Neural progenitor cell (in vitro differentiated cells): ENCODE measurements at regions not wholly inside any gene's neighbourhood (a gene's known extent, or its start where the extent isn't known, plus 50 kb on each side); places are given as distances from the start of the nearest gene placed in this dataset.
A peak's percentile ranks its signal among the peaks of the same experiment; 100 is the strongest.

Experiments used
- DNase-seq: peaks from one replicate; pipeline ENCODE4 v3.0.0-alpha.2; 2016; ENCODE audit warnings: low spot score
- H2AFZ ChIP-seq: fragments of 200-600 bp; sonication (generic); replicated peaks from 2 replicates; pipeline ENCODE4 v1.6.1; 2016; ENCODE audit warnings: antibody characterized with exemption
- H3F3A ChIP-seq: fragments of 200-600 bp; sonication (generic); 2 replicates; pipeline ENCODE4 v1.6.1; 2016; ENCODE audit warnings: antibody characterized with exemption, low read depth
- H3K27ac ChIP-seq: fragments of 200-600 bp; sonication (generic); 2 replicates; pipeline ENCODE4 v1.5.1; 2016; ENCODE audit warnings: mild to moderate bottlenecking
- H3K27me3 ChIP-seq: fragments of 200-600 bp; sonication (generic); 2 replicates; pipeline ENCODE4 v1.6.1; 2016; ENCODE audit warnings: mild to moderate bottlenecking, moderate library complexity
- H3K36me3 ChIP-seq: fragments of 200-600 bp; sonication (generic); 2 replicates; pipeline ENCODE4 v1.5.1; 2016
- H3K4me1 ChIP-seq: fragments of 200-600 bp; sonication (generic); 2 replicates; pipeline ENCODE4 v1.6.1; 2016; ENCODE audit warnings: mixed run types
- H3K4me2 ChIP-seq: fragments of 200-600 bp; sonication (generic); 2 replicates; pipeline ENCODE4 v1.6.1; 2016
- H3K4me3 ChIP-seq: fragments of 200-600 bp; sonication (generic); 2 replicates; pipeline ENCODE4 v1.5.1; 2016
- H3K79me2 ChIP-seq: fragments of 200-600 bp; sonication (generic); 2 replicates; pipeline ENCODE4 v1.6.1; 2016; ENCODE audit warnings: low read depth
- H3K9ac ChIP-seq: fragments of 200-600 bp; sonication (generic); 2 replicates; pipeline ENCODE4 v1.6.1; 2016
- H3K9me3 ChIP-seq: fragments of 200-600 bp; sonication (generic); 2 replicates; pipeline ENCODE4 v1.5.1; 2016; ENCODE audit warnings: low read depth
- H4K20me1 ChIP-seq: fragments of 200-600 bp; sonication (generic); 2 replicates; pipeline ENCODE4 v1.6.1; 2016; ENCODE audit warnings: low read depth
- H3K27ac Mint-ChIP-seq: 3 replicates; pipeline ENCODE4 v1.8.0; 2021; ENCODE audit warnings: mixed read lengths
- H3K27me3 Mint-ChIP-seq: 2 replicates; pipeline ENCODE4 v1.8.0; 2022; ENCODE audit warnings: low read depth, mild to moderate bottlenecking, inconsistent platforms, moderate library complexity, mixed read lengths; ENCODE audit not compliant: insufficient read depth
- H3K36me3 Mint-ChIP-seq: 3 replicates; pipeline ENCODE4 v1.8.0; 2021; ENCODE audit warnings: mixed read lengths
- H3K4me1 Mint-ChIP-seq: 3 replicates; pipeline ENCODE4 v1.8.0; 2021; ENCODE audit warnings: mixed read lengths
- H3K4me3 Mint-ChIP-seq: 3 replicates; pipeline ENCODE4 v1.8.0; 2021; ENCODE audit warnings: mild to moderate bottlenecking, moderate library complexity, mixed read lengths
- H3K9me3 Mint-ChIP-seq: 3 replicates; pipeline ENCODE4 v1.8.0; 2020; ENCODE audit warnings: mixed read lengths
- EZH2 ChIP-seq: fragments of 200-600 bp; sonication (generic); IDR thresholded peaks from 2 replicates; pipeline ENCODE4 v1.6.1; 2017; ENCODE audit warnings: antibody characterized with exemption, mild to moderate bottlenecking, moderate library complexity
- EZH2phosphoT487 ChIP-seq: fragments of 200-600 bp; sonication (generic); IDR thresholded peaks from 2 replicates; pipeline ENCODE4 v1.6.1; 2017; ENCODE audit warnings: antibody characterized with exemption
- TF ChIP-seq, protein P1 (sequence below): fragments of 200-600 bp; sonication (generic); IDR thresholded peaks from 2 replicates; pipeline ENCODE4 v1.5.1; 2017; ENCODE audit warnings: antibody characterized with exemption, mild to moderate bottlenecking

- no peak overlapping the region for H3K27ac Mint-ChIP-seq
- TF ChIP-seq EZH2 (no peak), EZH2phosphoT487 (no peak)
- TF ChIP-seq, protein P1, sequence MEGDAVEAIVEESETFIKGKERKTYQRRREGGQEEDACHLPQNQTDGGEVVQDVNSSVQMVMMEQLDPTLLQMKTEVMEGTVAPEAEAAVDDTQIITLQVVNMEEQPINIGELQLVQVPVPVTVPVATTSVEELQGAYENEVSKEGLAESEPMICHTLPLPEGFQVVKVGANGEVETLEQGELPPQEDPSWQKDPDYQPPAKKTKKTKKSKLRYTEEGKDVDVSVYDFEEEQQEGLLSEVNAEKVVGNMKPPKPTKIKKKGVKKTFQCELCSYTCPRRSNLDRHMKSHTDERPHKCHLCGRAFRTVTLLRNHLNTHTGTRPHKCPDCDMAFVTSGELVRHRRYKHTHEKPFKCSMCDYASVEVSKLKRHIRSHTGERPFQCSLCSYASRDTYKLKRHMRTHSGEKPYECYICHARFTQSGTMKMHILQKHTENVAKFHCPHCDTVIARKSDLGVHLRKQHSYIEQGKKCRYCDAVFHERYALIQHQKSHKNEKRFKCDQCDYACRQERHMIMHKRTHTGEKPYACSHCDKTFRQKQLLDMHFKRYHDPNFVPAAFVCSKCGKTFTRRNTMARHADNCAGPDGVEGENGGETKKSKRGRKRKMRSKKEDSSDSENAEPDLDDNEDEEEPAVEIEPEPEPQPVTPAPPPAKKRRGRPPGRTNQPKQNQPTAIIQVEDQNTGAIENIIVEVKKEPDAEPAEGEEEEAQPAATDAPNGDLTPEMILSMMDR, result no peak
- no peak overlapping the region for H3K4me3 Mint-ChIP-seq
- Histone ChIP-seq H3K9ac (no peak overlapping the region), H3K27me3 (no peaks in the 10 kb centered on the region), H3K4me1 (no peaks in the 10 kb centered on the region), H3F3A (no peaks in the 10 kb centered on the region), H3K36me3 (no peaks in the 10 kb centered on the region), H2AFZ (peak overlapping the region; percentile 5), H4K20me1 (no peaks in the 10 kb centered on the region), H3K79me2 (no peaks in the 10 kb centered on the region), H3K27ac (no peak overlapping the region), H3K4me2 (no peak overlapping the region), H3K4me3 (no peak overlapping the region), H3K9me3 (no peaks in the 10 kb centered on the region)
- H3K4me1 Mint-ChIP-seq, result no peaks in the 10 kb centered on the region
- H3K36me3 Mint-ChIP-seq, result no peaks in the 10 kb centered on the region
- no peak for DNase-seq
- H3K9me3 Mint-ChIP-seq, result no peaks in the 10 kb centered on the region
- H3K27me3 Mint-ChIP-seq, result peaks cover 2% of the 10 kb centered on the region
These were observed 134.0 kb upstream of the HCRTR2 start for GRCh38 chr6:55040102-55040848.

DNA sequence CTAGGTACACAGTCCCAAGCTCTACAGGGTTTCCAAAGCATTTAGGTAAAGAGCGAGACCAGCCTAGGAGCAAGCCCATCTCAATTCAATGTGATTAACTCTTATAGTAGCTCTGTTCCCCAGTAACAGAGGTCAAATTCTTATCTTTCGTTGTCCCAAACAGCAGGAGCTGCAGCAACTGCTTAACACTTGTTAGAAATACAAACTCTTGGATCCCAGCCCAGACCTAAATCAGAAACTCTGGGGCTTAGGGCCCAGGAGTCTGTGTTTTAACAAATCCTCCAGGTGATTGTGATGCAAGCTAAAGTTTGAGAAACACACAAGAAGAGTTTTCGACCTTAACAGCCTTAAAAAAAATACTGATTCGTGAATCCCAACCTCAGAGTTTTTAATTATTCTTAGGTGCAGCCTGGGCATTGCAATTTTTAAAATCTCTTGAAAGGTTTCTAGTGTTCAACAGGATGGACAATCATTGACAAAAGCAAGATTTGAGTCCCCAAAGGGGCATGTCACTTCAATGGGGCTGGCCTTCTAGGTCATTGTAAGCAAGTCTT is 127.4 kb upstream of the HCRTR2 start:
- Mint-ChIP-seq H3K27me3 (no peaks in the 10 kb centered on the region), H3K4me1 (no peaks in the 10 kb centered on the region), H3K36me3 (no peaks in the 10 kb centered on the region), H3K9me3 (no peaks in the 10 kb centered on the region), H3K27ac (no peak overlapping the region), H3K4me3 (no peak overlapping the region)
- H3K9ac ChIP-seq, result no peak overlapping the region
- TF ChIP-seq EZH2phosphoT487, result no peak
- no peak for TF ChIP-seq EZH2
- TF ChIP-seq, protein P1, result no peak
- no peak overlapping the region for H3K27ac ChIP-seq
- H3K4me3 ChIP-seq, result no peak overlapping the region
- H3K9me3 ChIP-seq, result no peaks in the 10 kb centered on the region
- H3K4me1 ChIP-seq, result no peaks in the 10 kb centered on the region
- H3K79me2 ChIP-seq, result no peaks in the 10 kb centered on the region
- no peaks in the 10 kb centered on the region for H4K20me1 ChIP-seq
- no peak for DNase-seq
- no peak overlapping the region for H3K4me2 ChIP-seq
- H3K27me3 ChIP-seq, result no peaks in the 10 kb centered on the region
- H2AFZ ChIP-seq, result peak overlapping the region; percentile 46
- H3K36me3 ChIP-seq, result no peaks in the 10 kb centered on the region
- H3F3A ChIP-seq, result no peaks in the 10 kb centered on the region

DNA sequence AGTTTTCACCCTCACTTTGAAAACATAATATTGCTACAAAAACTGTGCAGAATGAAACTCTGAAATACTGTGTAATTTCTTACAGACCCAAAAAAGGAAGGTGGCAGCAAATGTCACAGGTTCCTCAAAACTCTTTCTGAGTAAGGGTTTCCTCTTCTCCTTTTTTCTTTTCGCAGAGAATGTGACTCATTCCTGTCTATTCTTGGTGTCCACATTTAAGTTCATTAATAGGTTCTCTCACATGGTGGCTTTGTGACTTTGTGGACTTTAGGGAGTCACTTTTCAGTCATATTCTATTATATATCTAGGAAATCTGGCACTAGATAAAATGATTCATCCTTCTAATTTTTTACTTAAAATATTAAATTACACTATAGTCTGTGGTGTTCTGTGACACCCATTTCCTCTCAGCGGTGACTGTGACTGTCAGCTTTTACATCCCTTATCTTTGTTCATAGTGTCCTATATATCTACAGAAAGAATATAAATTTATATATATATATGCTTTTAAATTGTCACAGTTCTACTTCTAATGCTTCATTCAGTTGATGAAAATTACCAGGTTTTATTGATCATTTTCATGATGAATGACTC is 126.8 kb upstream of the HCRTR2 start:
- Histone ChIP-seq H3K4me1 (no peaks in the 10 kb centered on the region), H3K4me2 (no peak overlapping the region), H3K27ac (no peak overlapping the region), H4K20me1 (no peaks in the 10 kb centered on the region), H3K27me3 (no peaks in the 10 kb centered on the region), H3K36me3 (no peaks in the 10 kb centered on the region), H3K4me3 (no peak overlapping the region), H3F3A (no peaks in the 10 kb centered on the region), H3K79me2 (no peaks in the 10 kb centered on the region), H2AFZ (no peak overlapping the region), H3K9ac (no peak overlapping the region), H3K9me3 (no peaks in the 10 kb centered on the region)
- Mint-ChIP-seq H3K4me3 (no peak overlapping the region), H3K9me3 (no peaks in the 10 kb centered on the region), H3K27me3 (no peaks in the 10 kb centered on the region), H3K36me3 (no peaks in the 10 kb centered on the region), H3K27ac (no peak overlapping the region), H3K4me1 (no peaks in the 10 kb centered on the region)
- no peak for DNase-seq
- TF ChIP-seq, protein P1, result no peak
- TF ChIP-seq EZH2, result no peak
- TF ChIP-seq EZH2phosphoT487, result no peak
